KMS-11 (cell line): ENCODE measurements at regions not wholly inside any gene's neighbourhood (a gene's known extent, or its start where the extent isn't known, plus 50 kb on each side); places are given as distances from the start of the nearest gene placed in this dataset.

ENCODE experiments used
- H2AFZ ChIP-seq: fragments of 200-600 bp; sonication (generic); 2 replicates; pipeline ENCODE4 v1.6.1; 2016; ENCODE audit warnings: antibody characterized with exemption, mixed run types, low read depth
- H3K27ac ChIP-seq: fragments of 200-600 bp; sonication (generic); 2 replicates; pipeline ENCODE4 v1.6.1; 2016; ENCODE audit warnings: mild to moderate bottlenecking, mixed run types
- H3K27me3 ChIP-seq: fragments of 200-600 bp; sonication (generic); 2 replicates; pipeline ENCODE4 v1.6.1; 2017; ENCODE audit warnings: mild to moderate bottlenecking, low read depth, mixed run types, moderate library complexity; ENCODE audit not compliant: insufficient read depth
- H3K36me3 ChIP-seq: fragments of 200-600 bp; sonication (generic); 2 replicates; pipeline ENCODE4 v1.6.1; 2017; ENCODE audit warnings: mild to moderate bottlenecking, mixed run types; ENCODE audit not compliant: insufficient read depth
- H3K4me1 ChIP-seq: fragments of 200-600 bp; sonication (generic); 2 replicates; pipeline ENCODE4 v1.6.1; 2016; ENCODE audit warnings: mild to moderate bottlenecking, low read depth, mixed run types; ENCODE audit not compliant: poor library complexity, severe bottlenecking
- H3K4me2 ChIP-seq: fragments of 200-600 bp; sonication (generic); 2 replicates; pipeline ENCODE4 v1.7.0; 2016; ENCODE audit warnings: mild to moderate bottlenecking, mixed run types
- H3K4me3 ChIP-seq: fragments of 200-600 bp; sonication (generic); IDR thresholded peaks from 2 replicates; pipeline ENCODE4 v1.6.1; 2017; ENCODE audit warnings: low read depth, low read length, mixed read lengths; ENCODE audit not compliant: insufficient read depth
- H3K79me2 ChIP-seq: fragments of 200-600 bp; sonication (generic); 2 replicates; pipeline ENCODE4 v1.6.1; 2016; ENCODE audit warnings: low read depth, mixed run types; ENCODE audit not compliant: insufficient read depth
- H3K9ac ChIP-seq: fragments of 200-600 bp; sonication (generic); 2 replicates; pipeline ENCODE4 v1.6.1; 2016; ENCODE audit warnings: mild to moderate bottlenecking, mixed run types
- H4K20me1 ChIP-seq: fragments of 200-600 bp; sonication (generic); 2 replicates; pipeline ENCODE4 v1.6.1; 2016; ENCODE audit warnings: mild to moderate bottlenecking, mixed run types; ENCODE audit not compliant: insufficient read depth
- TF ChIP-seq, protein P1 (sequence below): fragments of 200-600 bp; sonication (generic); conservative IDR thresholded peaks from 2 replicates; pipeline ENCODE4 v1.6.1; 2017; ENCODE audit warnings: low read depth, mild to moderate bottlenecking, antibody characterized with exemption, low read length, moderate library complexity, mixed read lengths

GRCh38 chr20:60220706-60221105, 262.5 kb downstream of the CDH26 start:
- Histone ChIP-seq H3K4me2 (no peak overlapping the region), H3K36me3 (no peaks in the 10 kb centered on the region), H3K4me1 (no peaks in the 10 kb centered on the region), H3K9ac (no peak overlapping the region), H2AFZ (no peak overlapping the region), H3K27me3 (no peaks in the 10 kb centered on the region), H3K4me3 (no peak overlapping the region), H3K27ac (no peak overlapping the region), H4K20me1 (no peaks in the 10 kb centered on the region), H3K79me2 (no peaks in the 10 kb centered on the region)
- TF ChIP-seq, protein P1, sequence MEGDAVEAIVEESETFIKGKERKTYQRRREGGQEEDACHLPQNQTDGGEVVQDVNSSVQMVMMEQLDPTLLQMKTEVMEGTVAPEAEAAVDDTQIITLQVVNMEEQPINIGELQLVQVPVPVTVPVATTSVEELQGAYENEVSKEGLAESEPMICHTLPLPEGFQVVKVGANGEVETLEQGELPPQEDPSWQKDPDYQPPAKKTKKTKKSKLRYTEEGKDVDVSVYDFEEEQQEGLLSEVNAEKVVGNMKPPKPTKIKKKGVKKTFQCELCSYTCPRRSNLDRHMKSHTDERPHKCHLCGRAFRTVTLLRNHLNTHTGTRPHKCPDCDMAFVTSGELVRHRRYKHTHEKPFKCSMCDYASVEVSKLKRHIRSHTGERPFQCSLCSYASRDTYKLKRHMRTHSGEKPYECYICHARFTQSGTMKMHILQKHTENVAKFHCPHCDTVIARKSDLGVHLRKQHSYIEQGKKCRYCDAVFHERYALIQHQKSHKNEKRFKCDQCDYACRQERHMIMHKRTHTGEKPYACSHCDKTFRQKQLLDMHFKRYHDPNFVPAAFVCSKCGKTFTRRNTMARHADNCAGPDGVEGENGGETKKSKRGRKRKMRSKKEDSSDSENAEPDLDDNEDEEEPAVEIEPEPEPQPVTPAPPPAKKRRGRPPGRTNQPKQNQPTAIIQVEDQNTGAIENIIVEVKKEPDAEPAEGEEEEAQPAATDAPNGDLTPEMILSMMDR: no peak

- H2AFZ ChIP-seq: no peak overlapping the region
- H3K9ac ChIP-seq: no peak overlapping the region
- no peaks in the 10 kb centered on the region for H3K4me1 ChIP-seq
- no peaks in the 10 kb centered on the region for H4K20me1 ChIP-seq
- H3K27me3 ChIP-seq: no peaks in the 10 kb centered on the region
- no peak overlapping the region for H3K27ac ChIP-seq
- no peaks in the 10 kb centered on the region for H3K36me3 ChIP-seq
- H3K79me2 ChIP-seq: no peaks in the 10 kb centered on the region
- no peak overlapping the region for H3K4me2 ChIP-seq
- H3K4me3 ChIP-seq: no peak overlapping the region
- TF ChIP-seq, protein P1: no peak
Observed at GRCh38 chr20:60221593-60221992, 263.4 kb downstream of the CDH26 start.

DNA sequence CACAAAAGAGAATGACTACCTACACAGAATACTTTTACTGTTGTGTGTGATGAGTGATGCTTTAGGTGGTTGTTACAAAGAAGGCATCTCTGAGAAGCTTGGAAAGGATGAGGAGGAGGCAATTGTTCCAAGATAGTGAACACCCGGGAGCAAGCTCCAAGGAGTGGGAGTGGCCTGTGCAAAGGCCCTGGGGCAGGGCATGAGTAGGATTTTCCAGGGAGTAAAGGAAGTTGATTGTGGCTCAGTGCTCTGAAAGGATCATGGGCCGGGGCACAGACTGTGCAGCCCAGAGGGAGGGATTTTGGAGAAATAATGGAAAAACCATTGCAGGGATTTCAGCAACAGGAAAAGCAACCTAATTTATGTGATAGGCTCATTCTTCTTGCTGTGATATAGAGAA, 264.3 kb downstream of the CDH26 start:
- no peak overlapping the region for H3K4me3 ChIP-seq
- no peaks in the 10 kb centered on the region for H3K27me3 ChIP-seq
- no peak overlapping the region for H2AFZ ChIP-seq
- no peak overlapping the region for H3K9ac ChIP-seq
- no peaks in the 10 kb centered on the region for H4K20me1 ChIP-seq
- no peak overlapping the region for H3K27ac ChIP-seq
- H3K4me1 ChIP-seq: no peaks in the 10 kb centered on the region
- no peaks in the 10 kb centered on the region for H3K79me2 ChIP-seq
- no peaks in the 10 kb centered on the region for H3K36me3 ChIP-seq
- TF ChIP-seq, protein P1: no peak
- no peak overlapping the region for H3K4me2 ChIP-seq

DNA sequence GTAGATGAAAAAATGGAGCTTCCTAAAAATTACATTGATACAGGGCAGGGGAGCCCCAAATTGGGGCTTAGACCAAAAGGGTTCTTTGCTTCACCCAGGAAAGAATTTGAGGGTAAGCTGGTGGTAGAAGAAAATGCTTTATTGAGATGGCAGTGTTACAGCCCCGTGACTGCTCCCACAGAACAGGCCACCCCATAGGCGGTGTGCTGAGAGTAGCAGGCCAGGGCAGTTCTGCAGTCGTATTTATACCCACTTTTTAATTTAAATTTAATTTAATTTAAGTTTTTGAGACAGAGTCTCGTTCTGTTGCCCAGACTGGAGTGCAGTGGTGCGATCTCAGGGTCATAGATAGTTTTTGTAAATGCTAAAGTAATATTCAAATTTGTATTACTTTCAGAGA, 265.0 kb downstream of the CDH26 start:
- Histone ChIP-seq H3K36me3 (no peaks in the 10 kb centered on the region), H3K27me3 (no peaks in the 10 kb centered on the region), H3K9ac (no peak overlapping the region), H3K4me3 (no peak overlapping the region), H3K4me2 (no peak overlapping the region), H3K4me1 (no peaks in the 10 kb centered on the region), H4K20me1 (no peaks in the 10 kb centered on the region), H2AFZ (no peak overlapping the region), H3K79me2 (no peaks in the 10 kb centered on the region), H3K27ac (no peak overlapping the region)
- TF ChIP-seq, protein P1: no peak
